ENCODE measurements at regions not wholly inside any gene's neighbourhood (a gene's known extent, or its start where the extent isn't known, plus 50 kb on each side); places are given as distances from the start of the nearest gene placed in this dataset.

DNA sequence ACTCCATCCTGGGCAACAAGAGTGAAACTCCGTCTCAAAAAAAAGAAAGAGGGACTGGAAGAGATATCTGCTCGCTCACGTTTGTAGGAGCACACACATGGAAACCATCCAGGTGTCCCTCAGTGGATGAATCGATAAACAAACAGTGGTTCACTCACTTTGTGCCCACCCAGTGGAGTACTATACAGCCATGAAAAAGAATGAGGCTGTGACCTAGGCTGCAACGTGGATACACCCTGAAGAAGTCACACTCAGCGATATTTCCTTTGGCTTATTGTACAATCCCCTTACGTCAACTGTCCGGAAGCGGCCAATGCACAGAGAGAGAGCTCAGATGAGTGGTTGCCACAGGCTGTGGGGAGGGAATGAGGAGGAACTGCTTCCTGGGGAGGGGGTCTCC is 82.3 kb upstream of the PPP2R3B start:
- TF ChIP-seq, protein P1, sequence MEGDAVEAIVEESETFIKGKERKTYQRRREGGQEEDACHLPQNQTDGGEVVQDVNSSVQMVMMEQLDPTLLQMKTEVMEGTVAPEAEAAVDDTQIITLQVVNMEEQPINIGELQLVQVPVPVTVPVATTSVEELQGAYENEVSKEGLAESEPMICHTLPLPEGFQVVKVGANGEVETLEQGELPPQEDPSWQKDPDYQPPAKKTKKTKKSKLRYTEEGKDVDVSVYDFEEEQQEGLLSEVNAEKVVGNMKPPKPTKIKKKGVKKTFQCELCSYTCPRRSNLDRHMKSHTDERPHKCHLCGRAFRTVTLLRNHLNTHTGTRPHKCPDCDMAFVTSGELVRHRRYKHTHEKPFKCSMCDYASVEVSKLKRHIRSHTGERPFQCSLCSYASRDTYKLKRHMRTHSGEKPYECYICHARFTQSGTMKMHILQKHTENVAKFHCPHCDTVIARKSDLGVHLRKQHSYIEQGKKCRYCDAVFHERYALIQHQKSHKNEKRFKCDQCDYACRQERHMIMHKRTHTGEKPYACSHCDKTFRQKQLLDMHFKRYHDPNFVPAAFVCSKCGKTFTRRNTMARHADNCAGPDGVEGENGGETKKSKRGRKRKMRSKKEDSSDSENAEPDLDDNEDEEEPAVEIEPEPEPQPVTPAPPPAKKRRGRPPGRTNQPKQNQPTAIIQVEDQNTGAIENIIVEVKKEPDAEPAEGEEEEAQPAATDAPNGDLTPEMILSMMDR (IDR thresholded peaks at IDR 0.05): no peak
- TF ChIP-seq EZH2 (IDR thresholded peaks at IDR 0.05) (no peak), EZH2phosphoT487 (IDR thresholded peaks at IDR 0.05) (no peak)

Data from neural progenitor cell (in vitro differentiated cells).